Activated CD4-positive, alpha-beta T cell treated with anti-CD3 and anti-CD28 coated beads, Interleukin-10, Interleukin-2, amounts not matched to agents 100 ng/mL and 50 ng/mL, durations not matched to agents 16 hours and 8 hours (primary cell): ENCODE measurements at regions not wholly inside any gene's neighbourhood (a gene's known extent, or its start where the extent isn't known, plus 50 kb on each side); places are given as distances from the start of the nearest gene placed in this dataset.

Source experiments
- DNase-seq: peaks from one replicate; pipeline ENCODE4 v3.0.0-alpha.2; 2020

- no peak for DNase-seq
Observed at GRCh38 chr13:103403148-103403740, 337.0 kb upstream of the SLC10A2 start.

DNA sequence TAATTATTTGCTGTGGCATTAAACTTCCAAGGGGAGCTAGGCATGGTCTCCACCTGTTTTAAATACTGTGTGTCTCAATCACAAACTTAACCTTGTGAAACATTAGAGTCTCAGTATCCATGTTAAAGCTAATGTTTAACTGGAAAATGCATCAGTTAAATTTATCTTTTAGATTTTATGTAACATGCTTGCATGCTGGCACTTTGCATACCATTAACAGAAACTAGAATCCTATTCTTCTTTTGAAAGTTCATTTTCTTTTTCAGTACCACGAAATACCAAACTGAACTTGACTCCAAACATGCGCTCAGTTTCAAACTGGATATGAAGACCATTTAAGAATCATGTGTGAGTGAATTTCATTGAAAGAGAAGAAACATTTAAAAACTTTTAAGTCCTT is 328.9 kb upstream of the SLC10A2 start:
- DNase-seq: no peak

- no peak for DNase-seq
Observed at GRCh38 chr13:103394618-103395017, 328.4 kb upstream of the SLC10A2 start.

DNA sequence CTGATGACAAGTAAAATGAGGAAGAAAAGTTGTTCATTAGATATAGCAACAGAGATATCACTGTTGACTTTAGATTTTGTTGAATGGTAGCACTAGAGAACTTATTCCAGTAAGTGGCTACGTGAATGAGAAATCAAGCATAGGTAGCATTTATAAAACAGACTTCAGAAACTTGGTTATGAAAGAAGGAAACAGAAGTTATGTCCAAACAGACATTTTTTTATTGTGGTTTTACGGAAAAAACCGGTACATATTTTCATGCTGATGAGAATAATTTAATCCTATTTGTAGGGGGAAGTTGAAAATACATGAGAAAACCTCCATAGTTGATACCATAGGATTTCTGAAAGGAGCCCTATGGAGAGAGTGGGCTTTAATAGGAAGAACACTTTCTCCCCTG is 325.7 kb upstream of the SLC10A2 start:
- DNase-seq: no peak

GRCh38 chr13:103388839-103389238 is 322.6 kb upstream of the SLC10A2 start:
- DNase-seq: no peak

DNA sequence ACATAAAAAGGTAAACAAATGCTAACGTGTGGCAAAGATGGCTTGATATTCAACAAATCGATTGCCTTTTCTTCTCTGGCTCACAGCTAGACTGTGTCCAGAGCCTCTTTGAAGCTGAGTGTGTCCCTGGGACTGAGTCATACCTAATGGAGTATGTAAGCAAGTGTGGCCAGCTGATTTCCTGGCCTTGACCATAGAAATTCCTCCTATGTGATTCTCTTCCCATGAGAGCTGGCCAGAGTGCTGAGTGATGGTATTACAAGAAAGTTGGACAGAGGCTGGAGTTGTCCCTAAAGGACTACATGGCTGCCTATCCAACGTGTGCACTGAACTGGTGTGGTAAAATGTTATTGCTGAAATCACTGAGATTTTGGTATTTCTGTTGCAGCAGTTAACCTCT is 320.1 kb upstream of the SLC10A2 start:
- DNase-seq: no peak

- no peak for DNase-seq
Observed at GRCh38 chr13:103373916-103374315, 307.7 kb upstream of the SLC10A2 start.

DNA sequence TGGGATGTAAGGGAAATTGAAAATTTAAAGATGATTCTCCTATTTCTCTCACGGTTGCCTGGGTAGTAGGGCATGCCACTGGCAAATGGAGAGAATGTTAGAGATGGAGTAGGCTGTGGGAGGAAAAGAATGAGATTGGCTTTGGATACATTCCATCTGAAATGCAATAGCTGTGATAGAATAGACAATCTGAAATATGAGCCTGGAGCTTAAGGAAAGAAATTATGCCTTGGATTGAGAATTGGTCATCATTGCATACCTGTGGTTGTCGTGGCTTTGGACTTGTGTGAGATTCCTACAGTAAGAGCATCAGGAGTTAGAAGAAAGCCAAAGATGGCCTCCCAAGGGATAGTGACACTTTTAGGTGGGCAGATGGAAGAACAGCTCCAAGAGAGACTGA is 305.1 kb upstream of the SLC10A2 start:
- DNase-seq: no peak

GRCh38 chr13:103370790-103371189 is 304.6 kb upstream of the SLC10A2 start:
- no peak for DNase-seq

GRCh38 chr13:103358255-103358932 is 292.2 kb upstream of the SLC10A2 start:
- DNase-seq: no peak

DNA sequence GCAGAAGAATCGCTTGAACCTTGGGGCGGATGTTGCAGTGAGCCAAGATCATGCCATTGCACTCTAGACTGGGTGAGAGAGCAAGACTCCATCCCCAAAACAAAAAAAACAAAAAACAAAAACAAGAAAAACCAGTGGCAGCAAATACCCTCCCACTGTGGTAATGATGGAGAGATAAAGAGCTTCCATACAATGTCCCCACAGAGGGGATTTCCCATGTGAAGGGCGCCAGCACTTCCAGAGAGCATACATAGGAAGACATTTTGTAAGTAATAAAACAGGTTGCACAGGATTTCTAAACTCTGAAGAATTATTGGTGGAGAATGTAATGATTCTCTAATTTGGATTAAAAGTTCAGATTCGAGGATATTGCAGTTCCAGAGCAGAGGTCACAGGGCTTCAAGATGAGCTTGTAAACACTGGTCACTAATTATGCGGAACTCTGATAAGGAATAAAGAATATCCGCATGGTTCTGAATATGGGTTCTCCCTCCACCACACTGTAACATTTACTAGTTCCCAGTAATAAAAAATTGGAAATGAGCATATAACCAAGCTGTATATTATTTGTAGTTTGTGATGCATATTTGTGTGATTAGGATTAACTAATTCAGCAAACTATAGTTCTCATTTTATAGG is 290.1 kb upstream of the SLC10A2 start:
- no peak for DNase-seq

- no peak for DNase-seq
Observed at GRCh38 chr13:103354171-103354570, 288.0 kb upstream of the SLC10A2 start.

- DNase-seq: no peak
Observed at GRCh38 chr13:103351035-103351828, 285.0 kb upstream of the SLC10A2 start.

DNA sequence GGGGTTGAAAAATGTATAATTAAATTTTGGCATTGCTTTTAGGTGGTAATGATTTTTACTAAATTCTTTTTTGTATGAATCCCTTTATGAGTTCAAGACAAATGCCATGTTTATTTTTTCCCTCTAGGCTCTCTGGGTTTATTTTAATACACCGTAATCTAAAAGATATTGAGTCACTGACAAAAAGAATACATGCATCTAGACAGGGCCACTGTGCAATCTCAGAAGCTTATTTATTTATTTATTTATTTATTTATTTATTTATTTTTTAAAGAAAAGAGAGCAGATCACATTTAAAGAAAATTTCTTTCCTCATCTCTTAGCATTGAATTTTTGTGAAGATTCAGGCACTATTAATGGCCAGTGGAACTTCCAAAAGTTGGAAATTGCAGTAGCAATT is 283.9 kb upstream of the SLC10A2 start:
- DNase-seq: no peak

DNA sequence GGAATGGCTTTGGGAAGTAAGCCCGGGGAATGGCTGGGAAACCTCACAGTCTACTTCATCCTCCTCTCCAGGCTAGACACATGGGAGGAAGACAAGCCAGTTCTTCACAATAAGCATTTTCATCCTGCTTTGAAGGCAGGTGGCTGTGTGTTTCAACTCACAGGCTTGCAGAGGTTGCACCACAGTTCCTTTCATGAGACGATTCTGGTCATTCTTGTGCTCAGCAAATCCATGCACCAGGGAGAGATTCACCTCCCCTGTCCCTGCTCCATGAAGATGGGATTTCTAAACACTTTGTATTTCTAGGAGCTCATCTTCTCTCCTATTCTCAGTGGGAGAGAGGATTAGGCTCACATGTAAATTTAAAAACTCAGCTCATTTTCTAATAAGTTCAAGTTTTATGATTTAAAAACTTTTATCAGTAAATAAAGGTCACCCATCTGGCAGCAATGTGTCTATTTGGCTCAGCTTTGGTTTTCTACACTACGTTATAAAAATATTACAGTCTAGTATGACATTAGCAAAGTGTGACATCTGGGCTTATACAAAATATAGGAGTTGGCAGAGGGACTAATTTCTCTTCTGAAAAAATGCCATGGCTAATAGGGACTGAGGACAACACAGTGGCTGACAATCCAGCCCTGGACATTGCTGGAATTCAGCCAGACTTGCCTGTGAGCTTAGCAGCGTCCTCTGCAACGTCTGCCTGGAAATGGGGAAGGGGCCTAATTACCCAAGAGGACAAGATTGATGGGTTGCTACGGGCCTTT is 283.2 kb upstream of the SLC10A2 start:
- no peak for DNase-seq

DNA sequence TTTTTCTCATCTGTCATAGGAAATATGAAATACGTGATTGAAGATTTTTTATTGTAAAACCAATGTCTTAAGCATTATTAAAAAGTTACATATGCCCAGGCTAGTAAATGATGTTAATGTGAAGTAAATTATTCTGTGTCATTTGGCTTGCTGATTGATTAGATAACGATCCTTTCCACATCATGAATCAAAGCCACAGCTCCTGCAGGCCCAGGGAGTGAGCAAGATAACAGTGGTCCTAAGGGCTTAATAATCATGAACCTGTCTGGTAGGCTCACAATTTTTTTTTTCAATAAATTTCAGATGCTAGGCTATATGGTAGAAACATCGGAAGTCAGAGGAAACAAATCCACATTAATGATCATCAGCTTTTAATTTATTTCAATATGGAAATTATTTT is 269.0 kb upstream of the SLC10A2 start:
- no peak for DNase-seq

DNA sequence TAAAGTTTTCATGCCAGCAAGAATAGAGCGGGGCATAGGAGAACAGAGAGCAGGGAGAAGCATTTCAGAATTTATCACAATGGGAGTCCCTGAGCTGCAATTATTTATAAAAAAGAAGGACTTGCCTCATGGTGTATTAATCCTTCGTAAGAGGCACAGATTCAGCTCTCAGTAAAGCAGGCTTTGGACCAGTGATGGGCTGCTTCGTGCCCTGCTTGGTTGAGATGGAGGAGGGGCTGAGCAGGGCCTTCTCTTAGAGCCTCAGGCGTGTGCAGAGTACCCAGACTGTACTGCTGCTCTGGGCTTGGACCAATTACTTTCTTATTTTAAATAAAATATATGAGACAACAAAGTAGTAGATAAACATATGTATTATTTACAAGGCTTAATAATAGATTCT is 265.7 kb upstream of the SLC10A2 start:
- no peak for DNase-seq

GRCh38 chr13:103328899-103329298 is 262.7 kb upstream of the SLC10A2 start:
- DNase-seq: no peak

DNA sequence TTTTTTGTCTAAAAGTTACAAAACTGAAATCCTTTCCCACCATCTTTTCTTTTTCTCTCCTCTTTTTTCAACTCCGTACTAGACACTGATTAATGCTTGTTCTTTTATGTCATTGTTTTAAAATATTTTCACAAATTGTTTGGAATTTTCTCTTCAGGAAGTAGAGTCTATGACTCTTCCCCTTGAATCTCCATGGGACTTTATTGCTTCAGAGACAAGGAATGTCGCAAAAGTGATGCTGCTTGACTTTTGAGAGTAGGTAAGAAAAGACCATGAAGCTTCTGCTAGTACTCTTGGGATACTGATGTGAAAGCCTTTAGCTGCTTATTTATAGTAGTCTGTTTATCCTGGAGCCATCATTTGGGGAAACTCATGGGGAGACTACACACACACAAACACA is 260.1 kb upstream of the SLC10A2 start:
- DNase-seq: no peak

DNA sequence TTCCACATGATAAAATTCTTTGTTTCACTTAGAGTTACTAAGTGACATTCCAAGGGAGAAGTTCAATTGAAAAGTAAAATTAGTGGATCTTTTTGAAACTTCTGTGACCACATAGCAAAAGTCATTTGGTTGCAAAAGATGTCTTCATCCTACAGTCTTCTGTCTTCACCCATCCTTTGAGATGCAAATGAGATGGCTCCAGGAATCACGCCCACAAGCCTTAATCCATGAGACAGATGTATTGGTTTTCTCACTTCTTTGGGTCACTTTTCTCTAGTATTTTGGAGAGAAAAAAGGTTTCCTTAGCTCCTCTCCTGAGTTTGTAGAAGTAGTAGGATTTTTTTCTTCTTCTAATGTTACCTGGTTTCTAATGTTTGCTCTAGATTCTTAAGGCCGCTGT is 259.5 kb upstream of the SLC10A2 start:
- no peak for DNase-seq

- no peak for DNase-seq
Observed at GRCh38 chr13:103324641-103325040, 258.4 kb upstream of the SLC10A2 start.

DNA sequence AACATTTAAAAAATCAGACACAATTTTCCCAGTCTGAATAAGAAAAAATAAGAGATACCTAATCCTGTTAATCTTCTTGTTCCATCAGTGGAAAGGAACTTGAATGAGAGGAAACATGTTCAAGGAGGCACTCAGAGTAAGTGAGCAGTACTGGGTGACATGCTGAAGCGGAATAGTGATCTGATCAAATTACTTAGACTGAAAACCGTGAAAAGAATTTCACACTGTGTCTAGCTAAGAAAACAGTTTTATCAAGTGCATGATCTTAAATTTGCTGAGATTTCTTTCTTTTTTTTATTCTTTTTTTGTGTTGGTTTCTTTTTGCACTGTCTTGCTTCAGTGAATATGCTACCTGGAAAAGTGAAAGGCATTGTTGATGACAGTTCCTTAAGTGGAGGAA is 249.5 kb upstream of the SLC10A2 start:
- DNase-seq: no peak

DNA sequence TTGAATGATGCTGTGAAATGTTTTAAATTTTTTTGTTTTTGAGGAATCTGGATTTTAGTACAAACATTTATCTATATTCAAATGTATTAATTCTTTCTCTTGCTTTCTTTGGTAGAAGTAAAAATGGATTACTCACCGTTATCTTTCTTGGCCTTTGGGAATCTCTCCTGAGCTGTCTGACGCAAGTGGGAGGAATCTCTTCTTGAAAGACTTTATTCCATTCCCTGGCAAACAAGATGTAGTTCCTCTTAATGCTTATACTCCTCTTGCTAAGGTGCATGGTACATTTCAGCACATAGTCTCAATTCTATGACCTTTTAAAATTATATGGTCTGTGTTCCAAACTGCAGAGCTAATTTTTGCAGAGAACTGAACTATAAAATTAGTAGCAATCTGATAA is 246.2 kb upstream of the SLC10A2 start:
- no peak for DNase-seq
